ENCODE measurements at regions not wholly inside any gene's neighbourhood (a gene's known extent, or its start where the extent isn't known, plus 50 kb on each side); places are given as distances from the start of the nearest gene placed in this dataset.
"Not testable (repeated sequence)": the region's sequence is repeated elsewhere in the genome, so short reads cannot be mapped to it uniquely, and the experiment has no call there.

DNA sequence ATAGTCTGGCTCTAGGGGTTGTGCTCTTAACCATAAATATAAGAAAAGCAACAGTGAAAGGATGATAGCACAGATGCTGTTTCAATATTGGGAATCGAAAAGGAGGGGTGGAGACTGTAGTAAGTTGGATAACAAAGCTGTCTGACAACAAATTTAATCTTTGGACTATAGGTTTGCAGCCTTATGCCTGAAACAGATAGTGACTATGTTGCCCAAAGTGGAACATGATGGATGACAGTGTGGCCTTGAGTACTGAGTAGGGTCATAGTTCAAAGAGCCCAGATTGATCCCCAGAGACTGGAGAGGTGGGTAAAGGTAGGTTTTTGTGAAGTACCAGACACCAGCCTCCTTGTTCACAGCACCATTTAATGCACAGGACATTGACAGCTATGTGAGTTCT, 144.0 kb upstream of the PALMD start:
- no peak for TF ChIP-seq CTCF (IDR thresholded peaks at IDR 0.05; ENCODE audit: low read depth, low read length)

GRCh38 chr1:99502400-99502799, 143.5 kb upstream of the PALMD start:
- no peak for TF ChIP-seq CTCF (IDR thresholded peaks at IDR 0.05; ENCODE audit: low read depth, low read length)
- no peak overlapping the region for H3K4me3 ChIP-seq (ENCODE audit: low read depth, low read length)

More for the DNA sequence above, 144.0 kb upstream of the PALMD start:
- H3K4me3 ChIP-seq (ENCODE audit: low read depth, low read length) = no peak overlapping the region

DNA sequence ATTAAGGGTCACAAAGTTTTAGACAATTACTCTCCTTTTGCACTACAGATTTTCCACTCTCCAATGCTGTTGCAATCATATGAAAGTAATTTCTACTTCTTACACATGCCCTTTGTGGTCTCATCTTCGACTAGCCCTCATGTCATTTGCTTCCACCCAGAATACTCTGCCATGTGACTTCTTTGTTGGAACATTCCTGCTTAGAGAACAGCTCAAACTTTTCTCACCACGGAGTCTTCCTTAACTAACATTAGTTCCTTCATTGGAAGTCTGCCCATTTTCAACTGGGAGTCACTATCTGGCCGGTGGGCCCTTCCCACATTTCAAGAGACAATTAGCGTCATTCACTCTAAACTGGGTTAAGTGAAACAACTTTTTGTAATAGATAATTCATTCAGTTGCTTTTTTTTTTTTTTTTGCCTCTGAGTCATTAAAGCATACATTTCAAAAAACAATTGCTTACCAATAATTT, 142.6 kb upstream of the PALMD start:
- TF ChIP-seq CTCF (IDR thresholded peaks at IDR 0.05; ENCODE audit: low read depth, low read length) = no peak
- no peak overlapping the region for H3K4me3 ChIP-seq (ENCODE audit: low read depth, low read length)

DNA sequence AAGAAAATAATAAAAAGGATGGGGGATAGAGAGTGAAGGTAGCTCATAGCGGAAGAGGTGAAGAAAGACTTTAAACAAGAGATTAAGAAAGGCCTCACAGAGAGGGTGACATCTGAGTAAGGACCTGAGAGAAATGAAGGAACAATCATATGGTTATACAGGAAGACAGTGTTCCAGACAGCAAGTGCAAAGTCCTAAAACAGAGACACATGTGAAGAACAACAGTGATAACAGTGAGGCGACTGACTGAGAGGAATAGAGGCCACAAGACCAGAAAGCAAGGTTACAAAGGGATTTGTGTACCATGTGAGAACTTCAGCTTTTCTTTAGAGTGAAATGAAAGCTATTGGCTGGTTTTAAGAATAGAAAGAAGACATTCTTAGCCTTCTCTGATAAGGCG, 141.6 kb upstream of the PALMD start:
- no peak overlapping the region for H3K4me3 ChIP-seq (ENCODE audit: low read depth, low read length)
- TF ChIP-seq CTCF (IDR thresholded peaks at IDR 0.05; ENCODE audit: low read depth, low read length) = no peak

- no peak overlapping the region for H3K4me3 ChIP-seq (ENCODE audit: low read depth, low read length)
- no peak for TF ChIP-seq CTCF (IDR thresholded peaks at IDR 0.05; ENCODE audit: low read depth, low read length)
These were observed 139.3 kb upstream of the PALMD start for GRCh38 chr1:99506631-99507030.

DNA sequence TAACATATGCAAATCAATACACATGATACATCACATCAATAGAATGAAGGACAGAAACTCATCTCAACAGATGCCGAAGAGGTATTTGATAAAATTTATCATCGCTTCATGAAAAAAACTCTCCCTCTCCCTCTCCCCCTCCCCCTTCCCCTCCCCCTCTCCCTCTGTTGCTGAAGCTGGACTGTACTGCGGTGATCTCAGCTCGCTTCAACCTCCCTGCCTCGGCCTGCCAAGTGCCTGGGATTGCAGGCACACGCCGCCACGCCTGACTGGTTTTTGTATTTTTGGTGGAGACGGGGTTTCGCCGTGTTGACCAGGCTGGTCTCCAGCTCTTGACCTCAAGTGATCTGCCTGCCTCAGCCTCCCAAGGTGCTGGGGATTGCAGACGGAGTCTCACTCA, 138.5 kb upstream of the PALMD start:
- H3K4me3 ChIP-seq (ENCODE audit: low read depth, low read length) = not testable (repeated sequence)

DNA sequence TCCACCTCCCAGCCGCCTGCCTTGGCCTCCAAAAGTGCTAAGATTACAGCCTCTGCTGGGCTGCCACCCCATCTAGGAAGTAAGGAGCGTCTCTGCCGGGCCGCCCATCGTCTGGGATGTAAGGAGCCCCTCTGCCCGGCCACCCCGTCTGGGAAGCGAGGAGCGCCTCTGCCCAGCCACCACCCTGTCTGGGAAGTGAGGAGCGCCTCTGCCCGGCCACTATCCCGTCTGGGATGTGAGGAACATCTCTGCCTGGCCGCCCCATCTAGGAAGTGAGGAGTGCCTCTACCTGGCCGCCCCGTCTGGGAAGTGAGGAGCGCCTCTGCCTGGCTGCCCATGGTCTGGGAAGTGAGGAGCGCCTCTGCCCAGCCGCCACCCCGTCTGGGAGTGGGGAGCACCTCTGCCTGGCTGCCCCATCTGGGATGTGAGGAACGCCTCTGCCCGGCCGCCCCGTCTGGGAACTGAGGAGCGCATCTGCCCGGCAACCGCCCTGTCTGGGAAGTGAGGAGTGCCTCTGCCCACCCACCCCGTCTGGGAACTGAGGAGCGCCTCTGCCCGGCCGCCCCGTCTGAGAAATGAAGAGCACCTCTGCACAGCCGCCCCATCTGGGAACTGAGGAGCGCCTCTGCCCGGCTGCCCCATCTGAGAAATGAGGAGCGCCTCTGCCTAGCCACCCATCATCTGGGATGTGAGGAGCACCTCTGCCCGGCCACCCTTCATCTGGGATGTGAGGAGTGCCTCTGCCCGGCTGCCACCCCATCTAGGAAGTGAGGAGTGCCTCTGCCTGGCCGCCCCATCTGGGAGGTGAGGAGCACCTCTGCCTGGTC, 137.8 kb upstream of the PALMD start:
- TF ChIP-seq CTCF (IDR thresholded peaks at IDR 0.05; ENCODE audit: low read depth, low read length) = no peak
- H3K4me3 ChIP-seq (ENCODE audit: low read depth, low read length) = no peak overlapping the region

DNA sequence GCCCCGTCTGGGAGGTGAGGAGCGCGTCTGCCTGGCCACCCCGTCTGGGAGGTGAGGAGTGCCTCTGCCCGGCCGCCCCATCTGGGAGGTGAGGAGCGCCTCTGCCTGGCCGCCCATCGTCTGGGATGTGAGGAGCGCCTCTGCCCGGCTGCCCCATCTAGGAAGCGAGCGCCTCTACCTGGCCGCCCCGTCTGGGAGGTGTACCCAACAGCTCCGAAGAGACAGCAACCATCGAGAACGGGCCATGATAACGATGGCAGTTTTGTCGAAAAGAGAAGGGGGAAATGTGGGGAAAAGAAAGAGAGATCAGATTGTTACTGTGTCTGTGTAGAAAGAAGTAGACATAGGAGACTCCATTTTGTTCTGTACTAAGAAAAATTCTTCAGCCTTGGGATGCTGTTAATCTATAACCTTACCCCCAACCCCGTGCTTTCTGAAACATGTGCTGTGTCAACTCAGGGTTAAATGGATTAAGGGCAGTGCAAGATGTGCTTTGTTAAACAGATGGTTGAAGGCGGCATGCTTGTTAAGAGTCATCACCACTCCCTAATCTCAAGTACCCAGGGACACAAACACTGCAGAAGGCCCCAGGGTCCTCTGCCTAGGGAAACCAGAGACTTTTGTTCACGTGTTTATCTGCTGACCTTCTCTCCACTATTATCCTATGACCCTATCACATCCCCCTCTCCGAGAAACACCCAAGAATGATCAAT, 137.0 kb upstream of the PALMD start:
- not testable (repeated sequence) for H3K4me3 ChIP-seq (ENCODE audit: low read depth, low read length)

GRCh38 chr1:99514823-99515552, 130.9 kb upstream of the PALMD start:
- H3K4me3 ChIP-seq (ENCODE audit: low read depth, low read length) = not testable (repeated sequence)
